Smooth muscle cell (in vitro differentiated cells): ENCODE measurements at regions not wholly inside any gene's neighbourhood (a gene's known extent, or its start where the extent isn't known, plus 50 kb on each side); places are given as distances from the start of the nearest gene placed in this dataset.
A peak's percentile ranks its signal among the peaks of the same experiment; 100 is the strongest.

ENCODE experiments used
- DNase-seq: peaks from one replicate; lab custom pipeline; 2025; ENCODE audit not compliant: unreplicated experiment; lab: John Stamatoyannopoulos, UW
- H2AFZ ChIP-seq: fragments of 200-600 bp; sonication (generic); 2 replicates; pipeline ENCODE4 v1.6.0; 2016; ENCODE audit warnings: antibody characterized with exemption, low read depth, mild to moderate bottlenecking
- H3F3A ChIP-seq: fragments of 200-600 bp; sonication (generic); 2 replicates; pipeline ENCODE4 v1.6.0; 2017; ENCODE audit warnings: antibody characterized with exemption, low read depth
- H3K27ac ChIP-seq: fragments of 200-600 bp; sonication (generic); 2 replicates; pipeline ENCODE4 v1.5.1; 2016; ENCODE audit warnings: low read depth, mild to moderate bottlenecking
- H3K27me3 ChIP-seq: fragments of 200-600 bp; sonication (generic); 2 replicates; pipeline ENCODE4 v1.6.1; 2016; ENCODE audit warnings: low read depth, mild to moderate bottlenecking
- H3K36me3 ChIP-seq: fragments of 200-600 bp; sonication (generic); 2 replicates; pipeline ENCODE4 v1.5.1; 2016; ENCODE audit warnings: low read depth
- H3K4me1 ChIP-seq: fragments of 200-600 bp; sonication (generic); 2 replicates; pipeline ENCODE4 v1.5.1; 2016; ENCODE audit warnings: low read depth
- H3K4me2 ChIP-seq: fragments of 200-600 bp; sonication (generic); 2 replicates; pipeline ENCODE4 v1.6.0; 2016; ENCODE audit warnings: mild to moderate bottlenecking
- H3K4me3 ChIP-seq: fragments of 200-600 bp; sonication (generic); 2 replicates; pipeline ENCODE4 v1.5.1; 2016; ENCODE audit warnings: mild to moderate bottlenecking
- H3K79me2 ChIP-seq: fragments of 200-600 bp; sonication (generic); 2 replicates; pipeline ENCODE4 v1.6.0; 2016; ENCODE audit warnings: low read depth, mild to moderate bottlenecking
- H3K9ac ChIP-seq: fragments of 200-600 bp; sonication (generic); 2 replicates; pipeline ENCODE4 v1.6.0; 2016; ENCODE audit warnings: low read depth
- H3K9me3 ChIP-seq: fragments of 200-600 bp; sonication (generic); replicated peaks from 2 replicates; pipeline ENCODE4 v1.5.1; 2016; ENCODE audit warnings: low read depth
- H4K20me1 ChIP-seq: fragments of 200-600 bp; sonication (generic); 2 replicates; pipeline ENCODE4 v1.6.0; 2016; ENCODE audit warnings: low read depth
- WGBS: methylation state at CpG from one replicate; pipeline ENCODE4 v1.1.7; 2016; ENCODE audit warnings: low lambda C conversion rate; 5-methylcytosine and 5-hydroxymethylcytosine counted together
- TF ChIP-seq, protein P1 (sequence below): fragments of 200-600 bp; sonication (generic); IDR thresholded peaks from 2 replicates; pipeline ENCODE4 v1.5.1; 2017; ENCODE audit warnings: borderline replicate concordance, mild to moderate bottlenecking, antibody characterized with exemption; ENCODE audit not compliant: insufficient read depth, poor library complexity, severe bottlenecking

- WGBS = 100% methylated on average over 1 of the region's 1 CpG
- Histone ChIP-seq H3K27me3 (no peaks in the 10 kb centered on the region), H3K36me3 (no peaks in the 10 kb centered on the region), H3K9me3 (no peaks in the 10 kb centered on the region), H2AFZ (no peak overlapping the region), H3K4me1 (no peaks in the 10 kb centered on the region), H3K4me3 (no peak overlapping the region), H3K79me2 (no peaks in the 10 kb centered on the region), H3K9ac (no peak overlapping the region), H4K20me1 (no peaks in the 10 kb centered on the region), H3F3A (no peaks in the 10 kb centered on the region), H3K27ac (no peak overlapping the region), H3K4me2 (no peak overlapping the region)
- no peak for DNase-seq
- TF ChIP-seq, protein P1, sequence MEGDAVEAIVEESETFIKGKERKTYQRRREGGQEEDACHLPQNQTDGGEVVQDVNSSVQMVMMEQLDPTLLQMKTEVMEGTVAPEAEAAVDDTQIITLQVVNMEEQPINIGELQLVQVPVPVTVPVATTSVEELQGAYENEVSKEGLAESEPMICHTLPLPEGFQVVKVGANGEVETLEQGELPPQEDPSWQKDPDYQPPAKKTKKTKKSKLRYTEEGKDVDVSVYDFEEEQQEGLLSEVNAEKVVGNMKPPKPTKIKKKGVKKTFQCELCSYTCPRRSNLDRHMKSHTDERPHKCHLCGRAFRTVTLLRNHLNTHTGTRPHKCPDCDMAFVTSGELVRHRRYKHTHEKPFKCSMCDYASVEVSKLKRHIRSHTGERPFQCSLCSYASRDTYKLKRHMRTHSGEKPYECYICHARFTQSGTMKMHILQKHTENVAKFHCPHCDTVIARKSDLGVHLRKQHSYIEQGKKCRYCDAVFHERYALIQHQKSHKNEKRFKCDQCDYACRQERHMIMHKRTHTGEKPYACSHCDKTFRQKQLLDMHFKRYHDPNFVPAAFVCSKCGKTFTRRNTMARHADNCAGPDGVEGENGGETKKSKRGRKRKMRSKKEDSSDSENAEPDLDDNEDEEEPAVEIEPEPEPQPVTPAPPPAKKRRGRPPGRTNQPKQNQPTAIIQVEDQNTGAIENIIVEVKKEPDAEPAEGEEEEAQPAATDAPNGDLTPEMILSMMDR = no peak
Measured at GRCh38 chr4:120445186-120445585, 378.5 kb upstream of the MAD2L1 start.

DNA sequence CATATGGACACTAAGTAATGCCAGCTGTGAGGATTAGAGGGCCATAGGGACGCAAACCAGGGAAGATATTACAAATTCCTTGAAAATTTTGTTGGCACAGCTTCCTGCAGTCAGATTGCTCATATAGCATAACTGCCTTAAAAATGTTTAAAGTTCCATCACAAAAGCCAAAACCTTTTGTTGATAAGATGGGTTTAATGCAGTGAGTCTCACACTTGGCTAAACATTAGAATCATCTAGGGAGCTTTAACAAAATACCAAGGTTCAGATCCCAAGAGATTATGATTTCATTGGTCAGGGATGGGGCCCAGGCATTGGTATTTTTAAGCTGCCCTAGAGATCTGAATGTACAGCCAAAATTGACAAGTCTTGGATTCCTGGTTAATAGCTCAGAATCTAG, 376.5 kb upstream of the MAD2L1 start:
- H3K9me3 ChIP-seq = no peaks in the 10 kb centered on the region
- H3K27me3 ChIP-seq = no peaks in the 10 kb centered on the region
- TF ChIP-seq, protein P1 = no peak
- no peak overlapping the region for H3K9ac ChIP-seq
- H3F3A ChIP-seq = no peaks in the 10 kb centered on the region
- H2AFZ ChIP-seq = no peak overlapping the region
- DNase-seq = no peak
- no peaks in the 10 kb centered on the region for H3K36me3 ChIP-seq
- H3K4me1 ChIP-seq = no peaks in the 10 kb centered on the region
- H3K27ac ChIP-seq = no peak overlapping the region
- H3K4me2 ChIP-seq = peak overlapping the region; percentile 6
- 35% methylated on average over 1 of the region's 1 CpG for WGBS
- no peaks in the 10 kb centered on the region for H3K79me2 ChIP-seq
- H4K20me1 ChIP-seq = no peaks in the 10 kb centered on the region
- no peak overlapping the region for H3K4me3 ChIP-seq

DNA sequence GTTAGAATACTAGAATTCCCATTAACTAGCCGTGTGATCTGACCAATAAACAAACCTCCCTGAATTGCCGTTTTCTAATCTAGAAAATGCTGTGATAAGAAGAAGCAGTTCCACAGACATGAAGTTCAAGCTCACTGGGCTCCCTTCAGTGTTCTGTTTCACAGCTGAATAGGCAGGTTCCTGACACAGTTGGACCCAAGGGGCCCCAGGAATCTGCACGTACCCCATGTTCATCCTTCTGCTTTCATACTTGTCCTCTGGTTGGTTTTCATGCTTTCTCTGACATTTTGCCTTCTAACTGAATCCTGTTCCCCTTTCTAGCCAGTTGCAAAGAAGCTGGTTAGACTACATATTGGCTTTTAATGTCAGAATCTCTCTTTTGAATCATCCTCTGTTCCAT, 374.1 kb upstream of the MAD2L1 start:
- H2AFZ ChIP-seq = peak overlapping the region; percentile 3

GRCh38 chr4:120435179-120435578, 368.5 kb upstream of the MAD2L1 start:
- H3K27me3 ChIP-seq = no peaks in the 10 kb centered on the region
- 65% methylated on average over 5 of the region's 5 CpGs for WGBS

More for the DNA sequence above, 374.1 kb upstream of the MAD2L1 start:
- Histone ChIP-seq H3K4me1 (no peaks in the 10 kb centered on the region), H3K79me2 (no peaks in the 10 kb centered on the region), H4K20me1 (no peaks in the 10 kb centered on the region), H3K9me3 (no peaks in the 10 kb centered on the region), H3K27me3 (no peaks in the 10 kb centered on the region), H3K36me3 (no peaks in the 10 kb centered on the region), H3K4me2 (no peak overlapping the region), H3K9ac (no peak overlapping the region), H3K27ac (no peak overlapping the region), H3K4me3 (no peak overlapping the region), H3F3A (no peaks in the 10 kb centered on the region)
- 34% methylated on average over 3 of the region's 3 CpGs for WGBS
- DNase-seq = no peak
- TF ChIP-seq, protein P1 = no peak

More at GRCh38 chr4:120435179-120435578, 368.5 kb upstream of the MAD2L1 start:
- Histone ChIP-seq H3K9ac (no peak overlapping the region), H4K20me1 (no peaks in the 10 kb centered on the region), H3K79me2 (no peaks in the 10 kb centered on the region), H3K4me3 (no peak overlapping the region), H3K36me3 (no peaks in the 10 kb centered on the region), H3K9me3 (no peaks in the 10 kb centered on the region), H3F3A (no peaks in the 10 kb centered on the region), H3K4me1 (no peaks in the 10 kb centered on the region), H3K27ac (no peak overlapping the region), H2AFZ (peak overlapping the region; percentile 76), H3K4me2 (peak overlapping the region; percentile 29)
- TF ChIP-seq, protein P1 = no peak
- no peak for DNase-seq
